IMR-90 (cell line): ENCODE measurements at regions not wholly inside any gene's neighbourhood (a gene's known extent, or its start where the extent isn't known, plus 50 kb on each side); places are given as distances from the start of the nearest gene placed in this dataset.

Experiments used
- ATAC-seq: fragments of 200-7000 bp; cut with Tn5 transposase; 2 replicates; pipeline ENCODE4 v1.9.1; 2020; ENCODE audit warnings: low read depth, mild to moderate bottlenecking, moderate library complexity
- BruUV-seq: library from RNA; stranded (reverse); fragments of 400-500 nt; replicated peaks from 2 replicates; lab custom pipeline; 2021; lab: Mats Ljungman, UMichigan
- CTCF ChIA-PET: fragments of 300-600 bp; formaldehyde crosslinking; extraction: SDS; loops from one replicate; lab custom pipeline; 2021; ENCODE audit warnings: antibody characterized with exemption; lab: Yijun Ruan, JAX
- POLR2A ChIA-PET: fragments of 300-600 bp; sonication (Branson Sonifier 250); formaldehyde crosslinking; loops from one replicate; lab custom pipeline; 2022; ENCODE audit warnings: antibody characterized with exemption; ENCODE audit not compliant: unreplicated experiment; lab: Charles Lee
- DNase-seq: peaks from one replicate; pipeline ENCODE4 v3.0.0; 2013
- H2AFZ ChIP-seq: replicated peaks from 2 replicates; pipeline ENCODE3; 2013; ENCODE audit warnings: low read length, mild to moderate bottlenecking; ENCODE audit not compliant: poor library complexity
- H2AK5ac ChIP-seq: 2 replicates; pipeline ENCODE4 v1.6.1; 2013; ENCODE audit warnings: low read depth, low read length, inconsistent platforms
- H2AK9ac ChIP-seq: replicated peaks from 2 replicates; pipeline ENCODE3; 2013; ENCODE audit warnings: mild to moderate bottlenecking, low read depth, low read length, moderate library complexity; ENCODE audit not compliant: poor library complexity
- H2BK120ac ChIP-seq: 2 replicates; pipeline ENCODE4 v1.6.1; 2013; ENCODE audit warnings: low read depth, low read length, inconsistent platforms
- H2BK15ac ChIP-seq: 3 replicates; pipeline ENCODE4 v1.6.1; 2013; ENCODE audit warnings: low read depth, low read length, inconsistent platforms
- H2BK20ac ChIP-seq: 2 replicates; pipeline ENCODE4 v1.6.1; 2013; ENCODE audit warnings: low read depth, mild to moderate bottlenecking, inconsistent platforms, low read length, moderate library complexity
- H2BK5ac ChIP-seq: 2 replicates; pipeline ENCODE4 v1.6.1; 2013; ENCODE audit warnings: mild to moderate bottlenecking, low read depth, low read length, inconsistent platforms; ENCODE audit not compliant: poor library complexity, severe bottlenecking
- H3K14ac ChIP-seq: replicated peaks from 2 replicates; pipeline ENCODE4 v1.6.1; 2013; ENCODE audit warnings: low read depth, low read length, inconsistent platforms
- H3K18ac ChIP-seq: 2 replicates; pipeline ENCODE4 v1.6.1; 2013; ENCODE audit warnings: low read depth, low read length, control low read depth
- H3K23ac ChIP-seq: 2 replicates; pipeline ENCODE4 v1.6.1; 2013; ENCODE audit warnings: low read depth, low read length, inconsistent platforms
- H3K27ac ChIP-seq: 2 replicates; pipeline ENCODE4 v1.5.1; 2013; ENCODE audit warnings: mild to moderate bottlenecking, control low read depth, low read length; ENCODE audit not compliant: insufficient read depth
- H3K27me3 ChIP-seq: 2 replicates; pipeline ENCODE4 v1.6.1; 2013; ENCODE audit warnings: low read length; ENCODE audit not compliant: control insufficient read depth, insufficient read depth
- H3K36me3 ChIP-seq: 2 replicates; pipeline ENCODE4 v1.6.1; 2013; ENCODE audit warnings: low read length, mixed read lengths; ENCODE audit not compliant: control insufficient read depth, insufficient read depth
- H3K4ac ChIP-seq: 2 replicates; pipeline ENCODE4 v1.6.1; 2013; ENCODE audit warnings: low read depth, low read length, inconsistent platforms
- H3K4me1 ChIP-seq: 2 replicates; pipeline ENCODE4 v1.6.1; 2013; ENCODE audit warnings: low read length, mixed read lengths; ENCODE audit not compliant: control insufficient read depth, insufficient read depth
- H3K4me2 ChIP-seq: 2 replicates; pipeline ENCODE4 v1.6.1; 2013; ENCODE audit warnings: low read depth, mild to moderate bottlenecking, control low read depth, low read length, moderate library complexity
- H3K4me3 ChIP-seq: 2 replicates; pipeline ENCODE4 v1.5.1; 2013; ENCODE audit warnings: low read depth, mild to moderate bottlenecking, control low read depth, low read length, moderate library complexity; ENCODE audit not compliant: insufficient read depth
- H3K56ac ChIP-seq: 2 replicates; pipeline ENCODE4 v1.6.1; 2013; ENCODE audit warnings: low read length, inconsistent platforms; ENCODE audit not compliant: insufficient read depth; ENCODE audit errors: extremely low read depth
- H3K79me1 ChIP-seq, 2 experiments: 2 replicates each; pipeline ENCODE4 v1.6.1; 2013; ENCODE audit warnings: low read length in 2 of 2, inconsistent platforms in 1 of 2, low read depth in 1 of 2
- H3K9ac ChIP-seq: 2 replicates; pipeline ENCODE4 v1.6.1; 2013; ENCODE audit warnings: low read depth, low read length, control low read depth
- H3K9me1 ChIP-seq: 2 replicates; pipeline ENCODE4 v1.6.1; 2013; ENCODE audit warnings: low read length, inconsistent platforms; ENCODE audit not compliant: insufficient read depth
- H3K9me3 ChIP-seq: 2 replicates; pipeline ENCODE4 v1.6.1; 2013; ENCODE audit warnings: low read length; ENCODE audit not compliant: control insufficient read depth, insufficient read depth
- H4K20me1 ChIP-seq: 2 replicates; pipeline ENCODE4 v1.6.1; 2013; ENCODE audit warnings: low read length, inconsistent platforms; ENCODE audit not compliant: insufficient read depth
- H4K5ac ChIP-seq: 2 replicates; pipeline ENCODE4 v1.6.1; 2013; ENCODE audit warnings: mild to moderate bottlenecking, low read depth, low read length, control low read depth
- H4K8ac ChIP-seq, 2 experiments: 2 replicates each; pipeline ENCODE4 v1.6.1; 2013; ENCODE audit warnings: low read depth in 2 of 2, low read length in 2 of 2, control low read depth in 1 of 2, inconsistent platforms in 1 of 2
- H4K91ac ChIP-seq: 2 replicates; pipeline ENCODE4 v1.6.1; 2013; ENCODE audit warnings: low read depth, low read length, inconsistent platforms; ENCODE audit not compliant: insufficient read depth
- BHLHE40 ChIP-seq: fragments of 150-350 bp; IDR thresholded peaks from 2 replicates; pipeline ENCODE4 v1.6.1; 2016; ENCODE audit warnings: mild to moderate bottlenecking, low read depth, low read length
- CEBPB ChIP-seq: IDR thresholded peaks from 2 replicates; pipeline ENCODE4 v1.6.1; 2012; ENCODE audit warnings: low read depth, low read length, improper control_type of control experiment
- CHD1 ChIP-seq: IDR thresholded peaks from 2 replicates; pipeline ENCODE4 v1.6.1; 2012; ENCODE audit warnings: low read depth, low read length, improper control_type of control experiment
- ELK1 ChIP-seq: fragments of 150-350 bp; IDR thresholded peaks from 2 replicates; pipeline ENCODE4 v1.6.1; 2016; ENCODE audit warnings: low read depth, mild to moderate bottlenecking, low read length, moderate library complexity, borderline replicate concordance
- FOS ChIP-seq: fragments of 150-350 bp; IDR thresholded peaks from 2 replicates; pipeline ENCODE4 v1.6.1; 2016; ENCODE audit warnings: low read depth, low read length
- MAFK ChIP-seq: IDR thresholded peaks from 2 replicates; pipeline ENCODE4 v1.6.1; 2012; ENCODE audit warnings: low read depth, low read length, improper control_type of control experiment
- MAZ ChIP-seq: IDR thresholded peaks from 2 replicates; pipeline ENCODE4 v1.6.1; 2012; ENCODE audit warnings: low read depth, mild to moderate bottlenecking, low read length, improper control_type of control experiment, moderate library complexity, borderline replicate concordance
- MXI1 ChIP-seq: IDR thresholded peaks from 2 replicates; pipeline ENCODE4 v1.6.1; 2012; ENCODE audit warnings: low read depth, mild to moderate bottlenecking, low read length, moderate library complexity, borderline replicate concordance
- NFE2L2 ChIP-seq: fragments of 150-350 bp; IDR thresholded peaks from 2 replicates; pipeline ENCODE4 v1.6.1; 2016; ENCODE audit warnings: low read depth, mild to moderate bottlenecking, low read length
- POLR2A ChIP-seq: IDR thresholded peaks from 2 replicates; pipeline ENCODE4 v1.6.1; 2012; ENCODE audit warnings: mild to moderate bottlenecking, low read depth, low read length
- RAD21 ChIP-seq: IDR thresholded peaks from 2 replicates; pipeline ENCODE4 v1.6.1; 2012; ENCODE audit warnings: low read length, improper control_type of control experiment
- RCOR1 ChIP-seq: IDR thresholded peaks from 2 replicates; pipeline ENCODE4 v1.6.1; 2012; ENCODE audit warnings: mild to moderate bottlenecking, low read length, improper control_type of control experiment; ENCODE audit not compliant: insufficient replicate concordance
- RFX5 ChIP-seq: IDR thresholded peaks from 2 replicates; pipeline ENCODE4 v1.8.0; 2012; ENCODE audit warnings: low read depth, mild to moderate bottlenecking, low read length, moderate library complexity
- SMC3 ChIP-seq: fragments of 150-350 bp; IDR thresholded peaks from 2 replicates; pipeline ENCODE4 v1.6.1; 2016; ENCODE audit warnings: low read depth, mild to moderate bottlenecking, antibody characterized with exemption, low read length, moderate library complexity
- WGBS, 2 experiments: methylation state at CpG; one replicate each; pipeline versions ENCODE4 v1.1.5 to v1.1.7; 2013; ENCODE audit warnings: missing lambda C conversion rate in 2 of 2; ENCODE audit not compliant: insufficient read length in 1 of 2; ENCODE audit errors: extremely low coverage in 2 of 2; 5-methylcytosine and 5-hydroxymethylcytosine counted together
- dilution Hi-C: fragments of 300-500 bp; cut with HindIII; formaldehyde crosslinking; loops from one replicate; pipeline ENCODE4 v1.14.3; 2018; ENCODE audit warnings: low sequenced_read_pairs; ENCODE audit not compliant: unreplicated experiment
- in situ Hi-C: fragments of 300-500 bp; cut with MboI; formaldehyde crosslinking; loops from 3 replicates; pipeline ENCODE4 v1.14.3; 2019; ENCODE audit warnings: low sequenced_read_pairs, inconsistent platforms, mixed read lengths
- intact Hi-C: fragments of 100-400 bp; cut with micrococcal nuclease; formaldehyde crosslinking; loops from 2 replicates; pipeline ENCODE4 v1.10.0; 2022
- TF ChIP-seq, protein P1 (sequence below): conservative IDR thresholded peaks from 2 replicates; pipeline ENCODE4 v1.5.1; 2012; ENCODE audit warnings: mild to moderate bottlenecking, low read depth, low read length, improper control_type of control experiment
- TF ChIP-seq, protein P2 (sequence below): fragments of 150-350 bp; IDR thresholded peaks from 2 replicates; pipeline ENCODE4 v1.6.1; 2017; ENCODE audit warnings: mild to moderate bottlenecking, antibody characterized with exemption, low read length, low read depth

DNA sequence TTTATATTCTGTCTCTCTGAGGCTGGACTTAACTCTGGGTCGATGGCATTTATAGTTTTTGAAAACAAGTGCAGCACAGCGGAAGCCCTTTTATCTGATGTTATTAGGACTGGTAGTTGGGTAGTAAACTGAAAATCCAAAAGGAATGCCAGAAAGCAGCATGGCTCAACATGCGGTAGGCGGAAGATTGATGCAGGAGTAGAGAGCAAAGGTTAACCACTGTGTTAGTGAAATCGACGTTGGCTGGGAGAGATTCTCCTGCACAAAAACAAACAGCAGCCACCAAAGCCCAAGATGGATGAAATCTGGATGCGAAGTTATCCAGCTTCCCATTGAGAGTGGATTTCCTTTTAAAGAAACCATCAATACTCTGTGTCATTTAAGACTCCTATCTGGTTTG, 54.5 kb upstream of the EMX2 start:
- no peak overlapping the region for H3K23ac ChIP-seq
- H3K27ac ChIP-seq: no peak overlapping the region
- no TSS peak for BruUV-seq
- no peak overlapping the region for H2BK120ac ChIP-seq
- no peaks in the 10 kb centered on the region for H4K20me1 ChIP-seq
- no peak overlapping the region for H4K91ac ChIP-seq
- POLR2A ChIA-PET: no interaction called here
- ATAC-seq (no peak), DNase-seq (no peak)
- no peaks in the 10 kb centered on the region for H3K27me3 ChIP-seq
- H3K79me1 ChIP-seq: no peaks in the 10 kb centered on the region
- no peak overlapping the region for H3K4me3 ChIP-seq
- intact Hi-C loops (no loop called here), dilution Hi-C loops (no loop called here), in situ Hi-C loops (no loop called here)
- no peak overlapping the region for H3K4me2 ChIP-seq
- H4K8ac ChIP-seq: no peak overlapping the region
- CTCF ChIA-PET: no interaction called here
- no peaks in the 10 kb centered on the region for H3K9me3 ChIP-seq
- H2BK15ac ChIP-seq: no peak overlapping the region
- H3K4ac ChIP-seq: no peak overlapping the region
- no peak overlapping the region for H2BK20ac ChIP-seq
- no CpG with 5 or more reads among the region's 7 CpGs for WGBS, 2 experiments
- no peak for TF ChIP-seq SMC3
- TF ChIP-seq CHD1: no peak
- TF ChIP-seq MAFK: no peak
- TF ChIP-seq POLR2A: no peak
- TF ChIP-seq BHLHE40: no peak
- TF ChIP-seq, protein P1, sequence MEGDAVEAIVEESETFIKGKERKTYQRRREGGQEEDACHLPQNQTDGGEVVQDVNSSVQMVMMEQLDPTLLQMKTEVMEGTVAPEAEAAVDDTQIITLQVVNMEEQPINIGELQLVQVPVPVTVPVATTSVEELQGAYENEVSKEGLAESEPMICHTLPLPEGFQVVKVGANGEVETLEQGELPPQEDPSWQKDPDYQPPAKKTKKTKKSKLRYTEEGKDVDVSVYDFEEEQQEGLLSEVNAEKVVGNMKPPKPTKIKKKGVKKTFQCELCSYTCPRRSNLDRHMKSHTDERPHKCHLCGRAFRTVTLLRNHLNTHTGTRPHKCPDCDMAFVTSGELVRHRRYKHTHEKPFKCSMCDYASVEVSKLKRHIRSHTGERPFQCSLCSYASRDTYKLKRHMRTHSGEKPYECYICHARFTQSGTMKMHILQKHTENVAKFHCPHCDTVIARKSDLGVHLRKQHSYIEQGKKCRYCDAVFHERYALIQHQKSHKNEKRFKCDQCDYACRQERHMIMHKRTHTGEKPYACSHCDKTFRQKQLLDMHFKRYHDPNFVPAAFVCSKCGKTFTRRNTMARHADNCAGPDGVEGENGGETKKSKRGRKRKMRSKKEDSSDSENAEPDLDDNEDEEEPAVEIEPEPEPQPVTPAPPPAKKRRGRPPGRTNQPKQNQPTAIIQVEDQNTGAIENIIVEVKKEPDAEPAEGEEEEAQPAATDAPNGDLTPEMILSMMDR: no peak
- TF ChIP-seq RCOR1: no peak
- TF ChIP-seq MXI1: no peak
- no peak for TF ChIP-seq ELK1
- no peak for TF ChIP-seq NFE2L2
- no peak for TF ChIP-seq FOS
- no peak for TF ChIP-seq MAZ
- TF ChIP-seq, protein P2, sequence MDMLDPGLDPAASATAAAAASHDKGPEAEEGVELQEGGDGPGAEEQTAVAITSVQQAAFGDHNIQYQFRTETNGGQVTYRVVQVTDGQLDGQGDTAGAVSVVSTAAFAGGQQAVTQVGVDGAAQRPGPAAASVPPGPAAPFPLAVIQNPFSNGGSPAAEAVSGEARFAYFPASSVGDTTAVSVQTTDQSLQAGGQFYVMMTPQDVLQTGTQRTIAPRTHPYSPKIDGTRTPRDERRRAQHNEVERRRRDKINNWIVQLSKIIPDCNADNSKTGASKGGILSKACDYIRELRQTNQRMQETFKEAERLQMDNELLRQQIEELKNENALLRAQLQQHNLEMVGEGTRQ: no peak
- TF ChIP-seq RAD21: no peak
- TF ChIP-seq CEBPB: no peak
- no peak for TF ChIP-seq RFX5
- H2AFZ ChIP-seq: no peak overlapping the region
- H2AK5ac ChIP-seq: no peak overlapping the region
- H2BK5ac ChIP-seq: no peak overlapping the region
- H3K56ac ChIP-seq: no peak overlapping the region
- no peak overlapping the region for H3K18ac ChIP-seq
- no peak overlapping the region for H3K14ac ChIP-seq
- no peak overlapping the region for H2AK9ac ChIP-seq
- H4K5ac ChIP-seq: no peak overlapping the region
- no peak overlapping the region for H3K9ac ChIP-seq
- no peaks in the 10 kb centered on the region for H3K36me3 ChIP-seq
- no peaks in the 10 kb centered on the region; the same call in 1 of the 2 replicates for H3K9me1 ChIP-seq
- no peaks in the 10 kb centered on the region for H3K4me1 ChIP-seq
